ENCODE measurements at regions not wholly inside any gene's neighbourhood (a gene's known extent, or its start where the extent isn't known, plus 50 kb on each side); places are given as distances from the start of the nearest gene placed in this dataset.
A peak's percentile ranks its signal among the peaks of the same experiment; 100 is the strongest.

DNA sequence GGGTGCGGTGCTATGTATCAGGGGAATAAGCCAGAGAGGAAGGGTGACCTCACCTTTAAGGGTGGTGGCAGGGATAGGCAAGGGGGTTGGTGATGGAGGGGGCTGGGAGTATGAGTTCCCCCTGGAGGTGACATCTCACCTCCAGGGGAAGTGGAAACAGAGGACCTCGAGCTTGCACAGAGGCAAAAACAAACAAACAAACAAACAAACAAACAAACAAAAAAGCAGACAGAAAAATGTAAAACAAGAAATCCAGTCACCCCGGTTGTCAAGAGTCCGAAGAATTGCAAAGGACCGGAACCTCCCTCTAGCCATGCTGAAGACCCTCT lies 112.2 kb upstream of the MYL2 start:
- no peak overlapping the region for H3K4me3 ChIP-seq (ENCODE audit: insufficient read depth, low read depth, low read length, poor library complexity, severe bottlenecking)
- H3K27me3 ChIP-seq (replicated peaks; ENCODE audit: control insufficient read depth, insufficient read depth, low read length, poor library complexity, severe bottlenecking) = peaks cover 49% of the 10 kb centered on the region
- H3K4me1 ChIP-seq (ENCODE audit: control insufficient read depth, insufficient read depth, low read length, poor library complexity, severe bottlenecking) = peaks cover 17% of the 10 kb centered on the region
- no peak for DNase-seq
- H3K36me3 ChIP-seq (ENCODE audit: control insufficient read depth, insufficient read depth, low read length) = no peaks in the 10 kb centered on the region
- no peaks in the 10 kb centered on the region for H3K9me3 ChIP-seq (ENCODE audit: control insufficient read depth, low read length)
- no peak overlapping the region for H3K27ac ChIP-seq (ENCODE audit: insufficient read depth, low read length, poor library complexity, severe bottlenecking)

DNA sequence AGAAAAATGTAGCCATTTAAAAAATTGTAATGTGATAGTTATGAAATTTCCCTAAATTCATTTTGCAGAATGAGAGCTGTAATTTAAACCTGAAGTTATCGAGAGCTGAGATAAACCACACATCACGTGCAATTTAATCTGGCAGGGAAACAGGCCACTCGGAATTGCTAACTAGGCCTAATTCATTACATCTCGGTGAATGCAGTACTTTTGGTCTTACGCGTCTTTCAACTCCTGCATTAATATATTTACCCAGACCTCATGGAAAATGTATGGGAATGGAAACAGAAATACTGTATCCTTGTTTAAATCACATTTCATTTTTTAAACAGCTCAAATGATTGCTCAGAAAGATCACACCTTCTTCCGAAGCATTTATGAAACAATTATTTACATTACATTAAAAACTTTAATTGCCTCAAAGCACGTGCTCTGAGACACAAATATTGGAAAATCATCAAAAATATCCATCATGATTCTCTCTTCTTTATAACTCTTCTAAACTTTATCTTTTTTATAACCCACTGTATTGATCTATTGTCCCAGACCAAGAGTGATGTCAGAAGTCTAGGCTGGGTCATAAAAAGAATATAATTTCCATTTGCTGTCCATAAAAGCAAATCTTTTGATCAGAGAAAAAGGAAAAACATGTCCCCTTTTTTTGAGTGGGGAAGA lies 111.7 kb upstream of the MYL2 start:
- H3K27me3 ChIP-seq (replicated peaks; ENCODE audit: control insufficient read depth, insufficient read depth, low read length, poor library complexity, severe bottlenecking) = peaks cover 46% of the 10 kb centered on the region

DNA sequence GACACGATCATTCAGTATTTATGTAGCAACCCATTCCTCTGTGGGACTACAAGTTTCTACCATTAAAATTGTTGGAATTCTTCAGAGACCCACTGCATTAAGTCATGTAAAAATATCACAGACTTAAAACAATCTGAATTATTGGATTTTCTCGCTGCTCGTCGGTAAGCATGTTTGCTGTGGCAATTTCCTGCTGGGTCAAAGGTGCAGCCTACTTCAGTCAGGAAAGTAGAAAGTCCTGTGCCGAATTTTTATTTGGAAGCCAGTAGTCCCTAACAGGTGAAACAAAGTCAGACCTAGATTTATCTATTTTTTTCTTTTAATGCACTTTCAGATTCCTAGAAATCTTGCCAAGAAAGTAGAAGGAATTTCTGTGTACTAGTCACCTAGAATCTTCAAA lies 110.4 kb upstream of the MYL2 start:
- H3K27me3 ChIP-seq (replicated peaks; ENCODE audit: control insufficient read depth, insufficient read depth, low read length, poor library complexity, severe bottlenecking) = peaks cover 38% of the 10 kb centered on the region
- no peak overlapping the region for H3K27ac ChIP-seq (ENCODE audit: insufficient read depth, low read length, poor library complexity, severe bottlenecking)
- H3K4me3 ChIP-seq (ENCODE audit: insufficient read depth, low read depth, low read length, poor library complexity, severe bottlenecking) = no peak overlapping the region

More for the DNA sequence above, 111.7 kb upstream of the MYL2 start:
- Histone ChIP-seq H3K4me1 (ENCODE audit: control insufficient read depth, insufficient read depth, low read length, poor library complexity, severe bottlenecking) (peaks cover 17% of the 10 kb centered on the region), H3K4me3 (ENCODE audit: insufficient read depth, low read depth, low read length, poor library complexity, severe bottlenecking) (no peak overlapping the region), H3K9me3 (ENCODE audit: control insufficient read depth, low read length) (no peaks in the 10 kb centered on the region), H3K36me3 (ENCODE audit: control insufficient read depth, insufficient read depth, low read length) (no peaks in the 10 kb centered on the region), H3K27ac (ENCODE audit: insufficient read depth, low read length, poor library complexity, severe bottlenecking) (no peak overlapping the region)
- DNase-seq = no peak

DNA sequence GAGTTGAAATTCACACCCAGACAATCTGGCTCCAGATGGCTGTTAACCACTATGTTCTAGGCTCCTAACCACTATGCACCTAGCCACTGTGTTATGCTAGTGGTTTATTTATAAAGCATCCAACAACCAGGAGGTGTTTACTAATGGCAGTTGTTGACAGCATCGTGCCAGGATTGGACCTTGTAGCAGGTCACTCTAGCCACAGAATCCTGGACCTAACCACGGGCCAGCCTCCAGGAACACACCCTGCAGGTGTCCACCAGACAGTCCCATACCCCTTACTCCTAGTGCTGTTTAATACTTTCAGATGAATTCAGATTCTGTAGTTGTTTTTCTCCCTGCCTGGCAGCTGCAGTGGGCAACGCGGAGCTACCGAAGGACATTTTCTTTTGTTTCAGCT lies 109.4 kb upstream of the MYL2 start:
- Histone ChIP-seq H3K4me3 (ENCODE audit: insufficient read depth, low read depth, low read length, poor library complexity, severe bottlenecking) (no peak overlapping the region), H3K4me1 (ENCODE audit: control insufficient read depth, insufficient read depth, low read length, poor library complexity, severe bottlenecking) (peaks cover 3% of the 10 kb centered on the region), H3K9me3 (ENCODE audit: control insufficient read depth, low read length) (no peaks in the 10 kb centered on the region), H3K36me3 (ENCODE audit: control insufficient read depth, insufficient read depth, low read length) (no peaks in the 10 kb centered on the region), H3K27me3 (replicated peaks; ENCODE audit: control insufficient read depth, insufficient read depth, low read length, poor library complexity, severe bottlenecking) (peaks cover 27% of the 10 kb centered on the region), H3K27ac (ENCODE audit: insufficient read depth, low read length, poor library complexity, severe bottlenecking) (no peak overlapping the region)
- no peak for DNase-seq

More for the DNA sequence above, 110.4 kb upstream of the MYL2 start:
- H3K36me3 ChIP-seq (ENCODE audit: control insufficient read depth, insufficient read depth, low read length) = no peaks in the 10 kb centered on the region
- no peaks in the 10 kb centered on the region for H3K9me3 ChIP-seq (ENCODE audit: control insufficient read depth, low read length)
- DNase-seq = no peak
- H3K4me1 ChIP-seq (ENCODE audit: control insufficient read depth, insufficient read depth, low read length, poor library complexity, severe bottlenecking) = peaks cover 12% of the 10 kb centered on the region

DNA sequence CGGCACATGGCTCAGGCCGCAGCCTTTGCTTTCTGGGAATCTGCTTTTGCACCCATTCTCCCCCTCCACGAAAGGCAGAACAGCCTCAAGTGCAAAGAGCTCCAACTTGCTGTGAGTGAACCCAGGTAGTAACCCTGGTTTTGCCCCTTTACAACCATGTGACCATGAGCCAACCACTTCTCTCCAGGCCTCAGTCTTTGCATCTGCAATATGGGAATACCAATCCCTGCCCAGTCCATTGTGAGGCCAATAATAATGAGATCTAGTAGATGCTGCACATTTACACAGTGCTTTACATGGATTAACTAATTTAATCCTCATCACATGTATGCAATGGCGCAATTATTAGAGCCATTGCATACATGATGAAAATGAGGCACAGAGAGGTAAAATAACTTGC lies 108.9 kb upstream of the MYL2 start:
- peaks cover 25% of the 10 kb centered on the region for H3K27me3 ChIP-seq (replicated peaks; ENCODE audit: control insufficient read depth, insufficient read depth, low read length, poor library complexity, severe bottlenecking)
- H3K36me3 ChIP-seq (ENCODE audit: control insufficient read depth, insufficient read depth, low read length) = no peaks in the 10 kb centered on the region

DNA sequence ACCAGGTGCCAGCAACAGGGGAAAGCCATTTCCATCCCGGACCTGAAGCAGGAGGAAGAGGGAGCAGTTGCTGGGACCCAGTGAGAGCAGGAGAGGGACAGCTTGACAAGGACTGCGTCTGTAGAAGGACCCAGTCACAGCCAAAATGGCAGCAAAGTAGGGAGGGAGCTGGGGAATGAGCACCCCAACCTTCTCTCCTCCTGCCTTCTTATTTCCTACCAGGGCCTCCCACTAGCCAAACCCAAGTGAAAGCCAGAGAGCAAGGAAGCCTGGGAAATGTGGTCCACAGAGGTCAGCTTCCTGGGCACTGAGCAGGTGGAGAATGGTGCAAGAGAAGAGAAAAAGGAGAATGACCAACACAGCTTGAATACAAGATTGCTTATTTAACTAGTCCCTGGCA lies 108.5 kb upstream of the MYL2 start:
- Histone ChIP-seq H3K36me3 (ENCODE audit: control insufficient read depth, insufficient read depth, low read length) (no peaks in the 10 kb centered on the region), H3K27ac (ENCODE audit: insufficient read depth, low read length, poor library complexity, severe bottlenecking) (no peak overlapping the region), H3K4me1 (ENCODE audit: control insufficient read depth, insufficient read depth, low read length, poor library complexity, severe bottlenecking) (peaks cover 3% of the 10 kb centered on the region), H3K9me3 (ENCODE audit: control insufficient read depth, low read length) (no peaks in the 10 kb centered on the region), H3K27me3 (replicated peaks; ENCODE audit: control insufficient read depth, insufficient read depth, low read length, poor library complexity, severe bottlenecking) (peaks cover 24% of the 10 kb centered on the region), H3K4me3 (ENCODE audit: insufficient read depth, low read depth, low read length, poor library complexity, severe bottlenecking) (no peak overlapping the region)
- no peak for DNase-seq

More for the DNA sequence above, 108.9 kb upstream of the MYL2 start:
- H3K9me3 ChIP-seq (ENCODE audit: control insufficient read depth, low read length) = no peaks in the 10 kb centered on the region
- no peak overlapping the region for H3K4me3 ChIP-seq (ENCODE audit: insufficient read depth, low read depth, low read length, poor library complexity, severe bottlenecking)
- no peak overlapping the region for H3K27ac ChIP-seq (ENCODE audit: insufficient read depth, low read length, poor library complexity, severe bottlenecking)
- H3K4me1 ChIP-seq (ENCODE audit: control insufficient read depth, insufficient read depth, low read length, poor library complexity, severe bottlenecking) = peaks cover 3% of the 10 kb centered on the region
- DNase-seq = no peak

DNA sequence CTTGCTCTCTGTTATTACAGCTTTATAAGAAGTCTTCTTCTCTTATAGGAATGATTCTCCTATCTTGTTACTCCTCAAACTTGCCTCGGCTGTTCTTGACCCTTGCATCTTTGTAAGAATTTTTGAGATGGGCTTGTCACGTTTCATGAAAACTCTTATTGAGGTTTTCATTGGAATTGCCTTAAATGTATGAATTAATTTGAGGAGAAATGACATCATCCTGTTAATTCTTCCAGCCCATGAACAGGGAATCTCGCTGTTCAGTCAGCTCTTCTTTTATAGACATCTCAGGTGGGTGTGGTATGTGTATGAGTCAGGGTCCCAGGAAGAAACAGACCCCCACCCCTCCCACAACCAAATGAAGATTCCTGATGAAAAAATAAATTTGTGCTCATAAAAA lies 107.1 kb upstream of the MYL2 start:
- H3K27ac ChIP-seq (ENCODE audit: insufficient read depth, low read length, poor library complexity, severe bottlenecking) = no peak overlapping the region
- no peaks in the 10 kb centered on the region for H3K9me3 ChIP-seq (ENCODE audit: control insufficient read depth, low read length)
- H3K4me1 ChIP-seq (ENCODE audit: control insufficient read depth, insufficient read depth, low read length, poor library complexity, severe bottlenecking) = no peaks in the 10 kb centered on the region
- H3K36me3 ChIP-seq (ENCODE audit: control insufficient read depth, insufficient read depth, low read length) = no peaks in the 10 kb centered on the region
- no peak overlapping the region for H3K4me3 ChIP-seq (ENCODE audit: insufficient read depth, low read depth, low read length, poor library complexity, severe bottlenecking)
- DNase-seq = no peak
- peaks cover 14% of the 10 kb centered on the region for H3K27me3 ChIP-seq (replicated peaks; ENCODE audit: control insufficient read depth, insufficient read depth, low read length, poor library complexity, severe bottlenecking)

DNA sequence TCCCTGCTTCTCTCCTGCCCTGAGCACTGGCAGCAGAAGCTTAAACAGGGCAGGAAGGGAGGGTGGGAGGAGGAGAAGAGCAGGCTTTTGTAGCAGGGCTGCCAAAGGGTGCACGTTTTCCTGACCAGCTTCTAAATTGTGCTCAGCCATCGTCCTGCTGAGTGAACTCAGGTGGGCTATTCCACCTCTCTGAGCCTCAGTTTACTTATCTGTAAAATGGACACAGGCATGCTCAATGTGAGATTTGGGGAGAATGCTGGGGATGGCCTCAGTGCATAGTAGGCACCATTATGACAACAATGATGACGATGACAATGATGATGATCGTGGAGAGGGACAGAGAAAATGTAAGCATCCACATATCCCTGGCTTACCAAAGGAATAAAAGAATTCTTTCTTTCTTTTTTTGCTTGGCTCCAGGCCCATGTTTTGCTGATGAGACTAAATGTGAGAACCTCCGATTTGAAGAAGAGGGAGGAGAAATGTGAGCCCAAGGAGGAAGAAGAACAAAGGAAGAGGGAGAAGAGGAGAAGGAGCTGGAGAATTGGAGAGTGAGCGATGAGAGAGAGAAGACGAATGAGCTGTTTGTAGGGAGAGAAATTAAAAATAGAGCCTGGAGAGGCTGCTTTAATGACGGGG lies 105.5 kb upstream of the MYL2 start:
- H3K36me3 ChIP-seq (ENCODE audit: control insufficient read depth, insufficient read depth, low read length) = no peaks in the 10 kb centered on the region
- H3K4me1 ChIP-seq (ENCODE audit: control insufficient read depth, insufficient read depth, low read length, poor library complexity, severe bottlenecking) = no peaks in the 10 kb centered on the region
- H3K9me3 ChIP-seq (ENCODE audit: control insufficient read depth, low read length) = no peaks in the 10 kb centered on the region
- no peaks in the 10 kb centered on the region for H3K27me3 ChIP-seq (replicated peaks; ENCODE audit: control insufficient read depth, insufficient read depth, low read length, poor library complexity, severe bottlenecking)
- no peak for DNase-seq
- H3K4me3 ChIP-seq (ENCODE audit: insufficient read depth, low read depth, low read length, poor library complexity, severe bottlenecking) = no peak overlapping the region
- H3K27ac ChIP-seq (ENCODE audit: insufficient read depth, low read length, poor library complexity, severe bottlenecking) = no peak overlapping the region

DNA sequence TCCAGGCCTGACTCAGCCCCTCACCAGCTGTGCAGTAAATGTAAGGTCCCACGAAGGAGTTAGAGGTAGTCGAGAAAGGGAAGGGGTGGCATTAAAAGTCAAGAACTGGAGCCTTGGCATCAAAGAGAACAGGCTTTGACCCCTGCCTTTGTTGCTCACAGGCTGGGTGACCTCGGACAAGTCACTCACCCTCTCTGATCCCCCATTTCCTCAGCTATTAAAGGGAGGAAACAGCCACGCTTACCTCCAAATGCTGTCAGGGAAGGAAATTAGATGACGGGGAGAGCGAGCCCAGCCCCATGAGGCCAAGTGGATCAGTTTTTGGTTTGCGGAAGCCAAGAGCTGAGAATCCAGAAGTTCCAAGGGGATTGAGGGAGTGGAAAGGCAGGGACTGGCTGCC lies 104.9 kb upstream of the MYL2 start:
- no peak overlapping the region for H3K4me3 ChIP-seq (ENCODE audit: insufficient read depth, low read depth, low read length, poor library complexity, severe bottlenecking)
- H3K27ac ChIP-seq (ENCODE audit: insufficient read depth, low read length, poor library complexity, severe bottlenecking) = no peak overlapping the region
- no peaks in the 10 kb centered on the region for H3K4me1 ChIP-seq (ENCODE audit: control insufficient read depth, insufficient read depth, low read length, poor library complexity, severe bottlenecking)
- H3K36me3 ChIP-seq (ENCODE audit: control insufficient read depth, insufficient read depth, low read length) = no peaks in the 10 kb centered on the region
- no peaks in the 10 kb centered on the region for H3K27me3 ChIP-seq (replicated peaks; ENCODE audit: control insufficient read depth, insufficient read depth, low read length, poor library complexity, severe bottlenecking)
- no peak for DNase-seq
- no peaks in the 10 kb centered on the region for H3K9me3 ChIP-seq (ENCODE audit: control insufficient read depth, low read length)

DNA sequence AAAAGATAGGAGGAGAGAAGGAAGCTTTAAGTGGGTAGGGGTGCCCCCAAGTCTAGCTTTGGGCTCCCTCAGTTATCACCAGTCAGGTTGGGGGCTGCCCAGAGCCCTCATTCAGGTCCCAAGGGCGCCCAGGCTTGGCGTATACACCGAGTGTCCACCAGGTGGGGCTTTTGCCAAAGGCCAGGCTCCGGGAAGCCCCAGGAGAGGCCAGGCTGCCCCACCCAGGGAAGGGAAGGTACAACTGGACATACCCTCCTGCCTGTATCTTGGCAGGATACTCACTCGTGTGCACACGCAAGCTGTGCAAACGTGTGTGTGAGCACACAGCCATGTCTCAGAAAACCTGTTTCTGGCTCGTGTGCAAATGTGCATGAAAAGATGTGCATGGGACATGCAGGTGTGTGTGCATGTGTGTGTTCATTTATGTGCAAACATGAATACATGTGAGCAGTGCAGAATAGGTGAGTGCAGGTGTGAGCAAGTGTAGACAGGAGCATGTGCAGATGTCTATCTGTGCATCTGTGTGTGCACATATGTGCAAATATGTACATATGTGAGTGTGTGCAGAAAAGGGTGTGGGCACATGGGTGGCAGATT lies 103.9 kb upstream of the MYL2 start:
- Histone ChIP-seq H3K4me1 (ENCODE audit: control insufficient read depth, insufficient read depth, low read length, poor library complexity, severe bottlenecking) (no peaks in the 10 kb centered on the region), H3K4me3 (ENCODE audit: insufficient read depth, low read depth, low read length, poor library complexity, severe bottlenecking) (no peak overlapping the region), H3K36me3 (ENCODE audit: control insufficient read depth, insufficient read depth, low read length) (no peaks in the 10 kb centered on the region), H3K27me3 (replicated peaks; ENCODE audit: control insufficient read depth, insufficient read depth, low read length, poor library complexity, severe bottlenecking) (no peaks in the 10 kb centered on the region), H3K27ac (ENCODE audit: insufficient read depth, low read length, poor library complexity, severe bottlenecking) (no peak overlapping the region), H3K9me3 (ENCODE audit: control insufficient read depth, low read length) (no peaks in the 10 kb centered on the region)
- DNase-seq = peak; percentile 3 to 17 (median 6)
